SK-N-SH treated with all-trans-retinoic acid at 6 μM for 48 hours (cell line): ENCODE measurements at regions not wholly inside any gene's neighbourhood (a gene's known extent, or its start where the extent isn't known, plus 50 kb on each side); places are given as distances from the start of the nearest gene placed in this dataset.

Experiments used
- BACH2 ChIP-seq: fragments of 250-450 bp; sonication (Bioruptor Pico); IDR thresholded peaks from 2 replicates; pipeline ENCODE4 v1.9.0; 2021; ENCODE audit warnings: mild to moderate bottlenecking, borderline replicate concordance
- CSDC2 ChIP-seq: fragments of 250-450 bp; sonication (Bioruptor Pico); IDR thresholded peaks from 2 replicates; pipeline ENCODE4 v1.5.0; 2020; ENCODE audit warnings: mild to moderate bottlenecking, moderate library complexity
- PPARA ChIP-seq: fragments of 250-450 bp; sonication (Bioruptor Pico); IDR thresholded peaks from 2 replicates; pipeline ENCODE4 v1.5.0; 2020; ENCODE audit warnings: mild to moderate bottlenecking, borderline replicate concordance
- RARB ChIP-seq: fragments of 250-450 bp; sonication (Bioruptor Pico); IDR thresholded peaks from 2 replicates; pipeline ENCODE4 v1.8.0; 2021; ENCODE audit warnings: mild to moderate bottlenecking, moderate library complexity
- SNAI2 ChIP-seq: fragments of 250-450 bp; sonication (Bioruptor Pico); IDR thresholded peaks from 2 replicates; pipeline ENCODE4 v1.5.0; 2020; ENCODE audit warnings: mild to moderate bottlenecking, moderate library complexity
- ZFP3 ChIP-seq: fragments of 250-450 bp; sonication (Bioruptor Pico); IDR thresholded peaks from 2 replicates; pipeline ENCODE4 v1.5.0; 2020; ENCODE audit warnings: mild to moderate bottlenecking, moderate library complexity
- ZNF8 ChIP-seq: fragments of 450-650 bp; formaldehyde crosslinking; IDR thresholded peaks from 2 replicates; pipeline ENCODE4 v1.5.0; 2020; ENCODE audit warnings: mild to moderate bottlenecking, moderate library complexity
- TF ChIP-seq, protein P1 (sequence below): fragments of 250-450 bp; sonication (Bioruptor Pico); IDR thresholded peaks from 2 replicates; pipeline ENCODE4 v1.8.0; 2021; ENCODE audit warnings: low read depth, mild to moderate bottlenecking, moderate library complexity, borderline replicate concordance
- TF ChIP-seq, protein P2 (sequence below): fragments of 250-450 bp; sonication (Bioruptor Pico); IDR thresholded peaks from 2 replicates; pipeline ENCODE4 v1.5.1; 2021; ENCODE audit warnings: mild to moderate bottlenecking, moderate library complexity
- TF ChIP-seq, protein P3 (sequence below): fragments of 250-450 bp; sonication (Bioruptor Pico); IDR thresholded peaks from 2 replicates; pipeline ENCODE4 v1.5.1; 2020; ENCODE audit warnings: low read depth, mild to moderate bottlenecking, moderate library complexity

DNA sequence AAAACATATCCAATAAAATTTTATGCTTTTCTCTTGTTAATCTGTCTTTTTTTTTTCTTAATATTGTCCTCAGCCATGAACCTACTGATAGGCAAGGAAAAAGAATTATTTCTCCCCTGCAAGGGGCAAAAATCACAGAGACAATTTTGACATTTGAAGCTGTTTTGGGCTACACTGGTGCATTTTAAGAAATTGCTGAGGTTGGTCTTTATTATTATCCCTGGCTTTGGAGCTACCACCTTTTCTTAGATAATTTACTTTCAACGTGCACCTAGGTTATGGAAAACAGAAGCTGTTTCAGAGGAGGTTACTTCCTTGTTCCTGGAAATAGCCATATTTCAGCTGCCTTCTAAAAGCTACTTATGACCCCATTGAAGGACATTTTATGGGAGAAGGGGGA lies 195.5 kb upstream of the KYNU start:
- TF ChIP-seq ZFP3 (CRISPR knock-in tag), result no peak
- TF ChIP-seq BACH2, result no peak
- TF ChIP-seq CSDC2 (CRISPR knock-in tag), result no peak
- no peak for TF ChIP-seq ZNF8 (CRISPR knock-in tag)
- TF ChIP-seq SNAI2 (CRISPR knock-in tag), result no peak
- no peak for TF ChIP-seq PPARA (CRISPR knock-in tag)
- TF ChIP-seq RARB (CRISPR knock-in tag), result no peak
- TF ChIP-seq, protein P1, sequence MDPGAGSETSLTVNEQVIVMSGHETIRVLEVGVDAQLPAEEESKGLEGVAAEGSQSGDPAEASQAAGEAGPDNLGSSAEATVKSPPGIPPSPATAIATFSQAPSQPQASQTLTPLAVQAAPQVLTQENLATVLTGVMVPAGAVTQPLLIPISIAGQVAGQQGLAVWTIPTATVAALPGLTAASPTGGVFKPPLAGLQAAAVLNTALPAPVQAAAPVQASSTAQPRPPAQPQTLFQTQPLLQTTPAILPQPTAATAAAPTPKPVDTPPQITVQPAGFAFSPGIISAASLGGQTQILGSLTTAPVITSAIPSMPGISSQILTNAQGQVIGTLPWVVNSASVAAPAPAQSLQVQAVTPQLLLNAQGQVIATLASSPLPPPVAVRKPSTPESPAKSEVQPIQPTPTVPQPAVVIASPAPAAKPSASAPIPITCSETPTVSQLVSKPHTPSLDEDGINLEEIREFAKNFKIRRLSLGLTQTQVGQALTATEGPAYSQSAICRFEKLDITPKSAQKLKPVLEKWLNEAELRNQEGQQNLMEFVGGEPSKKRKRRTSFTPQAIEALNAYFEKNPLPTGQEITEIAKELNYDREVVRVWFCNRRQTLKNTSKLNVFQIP, result no peak
- TF ChIP-seq, protein P2, sequence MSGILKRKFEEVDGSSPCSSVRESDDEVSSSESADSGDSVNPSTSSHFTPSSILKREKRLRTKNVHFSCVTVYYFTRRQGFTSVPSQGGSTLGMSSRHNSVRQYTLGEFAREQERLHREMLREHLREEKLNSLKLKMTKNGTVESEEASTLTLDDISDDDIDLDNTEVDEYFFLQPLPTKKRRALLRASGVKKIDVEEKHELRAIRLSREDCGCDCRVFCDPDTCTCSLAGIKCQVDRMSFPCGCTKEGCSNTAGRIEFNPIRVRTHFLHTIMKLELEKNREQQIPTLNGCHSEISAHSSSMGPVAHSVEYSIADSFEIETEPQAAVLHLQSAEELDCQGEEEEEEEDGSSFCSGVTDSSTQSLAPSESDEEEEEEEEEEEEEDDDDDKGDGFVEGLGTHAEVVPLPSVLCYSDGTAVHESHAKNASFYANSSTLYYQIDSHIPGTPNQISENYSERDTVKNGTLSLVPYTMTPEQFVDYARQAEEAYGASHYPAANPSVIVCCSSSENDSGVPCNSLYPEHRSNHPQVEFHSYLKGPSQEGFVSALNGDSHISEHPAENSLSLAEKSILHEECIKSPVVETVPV (CRISPR knock-in tag), result no peak
- TF ChIP-seq, protein P3, sequence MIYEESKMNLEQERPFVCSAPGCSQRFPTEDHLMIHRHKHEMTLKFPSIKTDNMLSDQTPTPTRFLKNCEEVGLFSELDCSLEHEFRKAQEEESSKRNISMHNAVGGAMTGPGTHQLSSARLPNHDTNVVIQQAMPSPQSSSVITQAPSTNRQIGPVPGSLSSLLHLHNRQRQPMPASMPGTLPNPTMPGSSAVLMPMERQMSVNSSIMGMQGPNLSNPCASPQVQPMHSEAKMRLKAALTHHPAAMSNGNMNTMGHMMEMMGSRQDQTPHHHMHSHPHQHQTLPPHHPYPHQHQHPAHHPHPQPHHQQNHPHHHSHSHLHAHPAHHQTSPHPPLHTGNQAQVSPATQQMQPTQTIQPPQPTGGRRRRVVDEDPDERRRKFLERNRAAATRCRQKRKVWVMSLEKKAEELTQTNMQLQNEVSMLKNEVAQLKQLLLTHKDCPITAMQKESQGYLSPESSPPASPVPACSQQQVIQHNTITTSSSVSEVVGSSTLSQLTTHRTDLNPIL (CRISPR knock-in tag), result no peak
